Nephron progenitor cell (in vitro differentiated cells): ENCODE measurements at regions not wholly inside any gene's neighbourhood (a gene's known extent, or its start where the extent isn't known, plus 50 kb on each side); places are given as distances from the start of the nearest gene placed in this dataset.

Source experiments
- DNase-seq: peaks from one replicate; pipeline ENCODE4 v3.0.0; 2021
- H3K27ac Mint-ChIP-seq: 2 replicates; pipeline ENCODE4 v1.8.0; 2021; ENCODE audit warnings: mild to moderate bottlenecking, moderate library complexity, mixed read lengths
- H3K27me3 Mint-ChIP-seq: 2 replicates; pipeline ENCODE4 v1.8.0; 2021; ENCODE audit warnings: mild to moderate bottlenecking, low read depth, mixed read lengths; ENCODE audit not compliant: poor library complexity
- H3K36me3 Mint-ChIP-seq: 2 replicates; pipeline ENCODE4 v1.8.0; 2021; ENCODE audit warnings: low read depth, mixed read lengths
- H3K4me1 Mint-ChIP-seq: 2 replicates; pipeline ENCODE4 v1.8.0; 2021; ENCODE audit warnings: mixed read lengths
- H3K4me3 Mint-ChIP-seq: 2 replicates; pipeline ENCODE4 v1.8.0; 2021; ENCODE audit warnings: mild to moderate bottlenecking, moderate library complexity, mixed read lengths
- H3K9me3 Mint-ChIP-seq: 2 replicates; pipeline ENCODE4 v1.8.0; 2021; ENCODE audit warnings: mild to moderate bottlenecking, moderate library complexity, mixed read lengths
- CTCF ChIP-seq: fragments of 200-600 bp; sonication (generic); IDR thresholded peaks from 2 replicates; pipeline ENCODE4 v1.5.0; 2021; ENCODE audit warnings: antibody characterized with exemption

GRCh38 chr10:78365694-78366093, 332.0 kb downstream of the RPS24 start:
- H3K9me3 Mint-ChIP-seq, result no peaks in the 10 kb centered on the region
- H3K4me3 Mint-ChIP-seq, result peak overlapping the region; percentile 2
- peaks cover 4% of the 10 kb centered on the region for H3K27me3 Mint-ChIP-seq
- peaks cover 69% of the 10 kb centered on the region for H3K4me1 Mint-ChIP-seq
- H3K27ac Mint-ChIP-seq, result no peak overlapping the region
- peak; percentile 22 for DNase-seq
- no peak for TF ChIP-seq CTCF
- no peaks in the 10 kb centered on the region for H3K36me3 Mint-ChIP-seq

- peaks cover 73% of the 10 kb centered on the region for H3K4me1 Mint-ChIP-seq
- no peak overlapping the region for H3K4me3 Mint-ChIP-seq
- no peaks in the 10 kb centered on the region for H3K9me3 Mint-ChIP-seq
- DNase-seq, result no peak
- H3K36me3 Mint-ChIP-seq, result no peaks in the 10 kb centered on the region
- H3K27ac Mint-ChIP-seq, result no peak overlapping the region
- TF ChIP-seq CTCF, result no peak
- peaks cover 10% of the 10 kb centered on the region for H3K27me3 Mint-ChIP-seq
These were observed 333.2 kb downstream of the RPS24 start for GRCh38 chr10:78366663-78367411.

GRCh38 chr10:78367751-78368150, 334.1 kb downstream of the RPS24 start:
- no peak for DNase-seq
- H3K9me3 Mint-ChIP-seq, result no peaks in the 10 kb centered on the region
- no peaks in the 10 kb centered on the region for H3K36me3 Mint-ChIP-seq
- H3K4me1 Mint-ChIP-seq, result peaks cover 64% of the 10 kb centered on the region
- H3K4me3 Mint-ChIP-seq, result no peak overlapping the region
- H3K27me3 Mint-ChIP-seq, result peaks cover 11% of the 10 kb centered on the region
- no peak for TF ChIP-seq CTCF
- H3K27ac Mint-ChIP-seq, result no peak overlapping the region

- Mint-ChIP-seq H3K4me3 (no peak overlapping the region), H3K27me3 (peaks cover 12% of the 10 kb centered on the region), H3K4me1 (peaks cover 56% of the 10 kb centered on the region), H3K36me3 (no peaks in the 10 kb centered on the region), H3K27ac (no peak overlapping the region), H3K9me3 (no peaks in the 10 kb centered on the region)
- no peak for TF ChIP-seq CTCF
- peak; percentile 22 for DNase-seq
These were observed 337.5 kb downstream of the RPS24 start for GRCh38 chr10:78371136-78371535.

GRCh38 chr10:78372806-78373205, 339.1 kb downstream of the RPS24 start:
- H3K27me3 Mint-ChIP-seq, result peaks cover 12% of the 10 kb centered on the region
- H3K27ac Mint-ChIP-seq, result no peak overlapping the region
- no peak for DNase-seq
- no peaks in the 10 kb centered on the region for H3K36me3 Mint-ChIP-seq
- no peaks in the 10 kb centered on the region for H3K9me3 Mint-ChIP-seq
- no peak overlapping the region for H3K4me3 Mint-ChIP-seq
- TF ChIP-seq CTCF, result no peak
- H3K4me1 Mint-ChIP-seq, result peaks cover 48% of the 10 kb centered on the region
